H9 (cell line): ENCODE measurements at regions not wholly inside any gene's neighbourhood (a gene's known extent, or its start where the extent isn't known, plus 50 kb on each side); places are given as distances from the start of the nearest gene placed in this dataset.
"Not testable (repeated sequence)": the region's sequence is repeated elsewhere in the genome, so short reads cannot be mapped to it uniquely, and the experiment has no call there.

ENCODE experiments used
- DNase-seq: peaks from one replicate; pipeline ENCODE4 v3.0.0-alpha.2; 2017
- H2AFZ ChIP-seq: one replicate; pipeline ENCODE4 v1.6.1; 2013; ENCODE audit warnings: mild to moderate bottlenecking, low read length, control low read depth, moderate library complexity
- H2AK5ac ChIP-seq: 2 replicates; pipeline ENCODE4 v1.6.1; 2013; ENCODE audit warnings: low read length, control low read depth, mixed read lengths; ENCODE audit not compliant: insufficient read length
- H2BK120ac ChIP-seq: one replicate; pipeline ENCODE4 v1.6.1; 2013; ENCODE audit warnings: low read depth, mild to moderate bottlenecking, low read length, control low read depth, inconsistent platforms; ENCODE audit not compliant: poor library complexity, severe bottlenecking
- H2BK12ac ChIP-seq: 2 replicates; pipeline ENCODE4 v1.6.1; 2013; ENCODE audit warnings: low read length, control low read depth, mixed read lengths, low read depth; ENCODE audit not compliant: insufficient read length
- H2BK15ac ChIP-seq: 2 replicates; pipeline ENCODE4 v1.6.1; 2013; ENCODE audit warnings: low read depth, low read length, control low read depth
- H2BK20ac ChIP-seq: one replicate; pipeline ENCODE4 v1.6.1; 2013; ENCODE audit warnings: low read depth, mild to moderate bottlenecking, low read length, control low read depth, inconsistent platforms; ENCODE audit not compliant: poor library complexity, severe bottlenecking
- H2BK5ac ChIP-seq: 2 replicates; pipeline ENCODE4 v1.6.1; 2013; ENCODE audit warnings: low read length, control low read depth, mixed read lengths; ENCODE audit not compliant: insufficient read length
- H3K14ac ChIP-seq: 2 replicates; pipeline ENCODE4 v1.6.1; 2013; ENCODE audit warnings: low read length, control low read depth; ENCODE audit not compliant: insufficient read depth
- H3K18ac ChIP-seq: 2 replicates; pipeline ENCODE4 v1.6.1; 2013; ENCODE audit warnings: low read depth, mild to moderate bottlenecking, mixed read lengths, low read length, control low read depth; ENCODE audit not compliant: insufficient read length
- H3K23ac ChIP-seq: 2 replicates; pipeline ENCODE4 v1.6.1; 2013; ENCODE audit warnings: low read length, control low read depth, mixed read lengths, low read depth; ENCODE audit not compliant: insufficient read length
- H3K23me2 ChIP-seq: 2 replicates; pipeline ENCODE4 v1.6.1; 2013; ENCODE audit warnings: low read depth, mild to moderate bottlenecking, mixed read lengths, low read length, control low read depth; ENCODE audit not compliant: insufficient read length, poor library complexity, severe bottlenecking
- H3K27ac ChIP-seq: 2 replicates; pipeline ENCODE4 v1.5.1; 2013; ENCODE audit warnings: low read length, control low read depth, mixed read lengths, low read depth; ENCODE audit not compliant: insufficient read length
- H3K27me3 ChIP-seq: 2 replicates; pipeline ENCODE4 v1.6.1; 2013; ENCODE audit warnings: low read length, control low read depth, inconsistent platforms; ENCODE audit not compliant: insufficient read depth
- H3K4ac ChIP-seq: 2 replicates; pipeline ENCODE4 v1.6.1; 2013; ENCODE audit warnings: low read depth, mild to moderate bottlenecking, control low read depth, inconsistent platforms, low read length, moderate library complexity
- H3K4me1 ChIP-seq: 2 replicates; pipeline ENCODE4 v1.6.1; 2013; ENCODE audit warnings: low read length, control low read depth, inconsistent platforms; ENCODE audit not compliant: insufficient read depth
- H3K4me2 ChIP-seq: 2 replicates; pipeline ENCODE4 v1.6.1; 2013; ENCODE audit warnings: low read length, control low read depth, mixed read lengths; ENCODE audit not compliant: insufficient read length, insufficient read depth
- H3K56ac ChIP-seq: 2 replicates; pipeline ENCODE4 v1.6.1; 2013; ENCODE audit warnings: low read depth, mild to moderate bottlenecking, mixed read lengths, low read length, control low read depth; ENCODE audit not compliant: insufficient read length
- H3K79me1 ChIP-seq: 2 replicates; pipeline ENCODE4 v1.6.1; 2013; ENCODE audit warnings: low read depth, mild to moderate bottlenecking, moderate library complexity, low read length, control low read depth, inconsistent platforms; ENCODE audit not compliant: insufficient read depth, poor library complexity, severe bottlenecking
- H3K79me2 ChIP-seq: 2 replicates; pipeline ENCODE4 v1.6.1; 2013; ENCODE audit warnings: low read length, control low read depth, inconsistent platforms; ENCODE audit not compliant: insufficient read depth
- H3K9ac ChIP-seq: 2 replicates; pipeline ENCODE4 v1.6.1; 2013; ENCODE audit warnings: low read length, control low read depth, mixed read lengths; ENCODE audit not compliant: insufficient read length; ENCODE audit errors: extremely low read depth
- H3K9me3 ChIP-seq: one replicate; pipeline ENCODE4 v1.6.1; 2013; ENCODE audit warnings: low read depth, low read length, inconsistent platforms; ENCODE audit not compliant: control insufficient read depth
- H3T11ph ChIP-seq: one replicate; pipeline ENCODE4 v1.6.1; 2013; ENCODE audit warnings: mild to moderate bottlenecking, low read length, control low read depth, inconsistent platforms
- H4K20me1 ChIP-seq: one replicate; pipeline ENCODE4 v1.6.1; 2013; ENCODE audit not compliant: control insufficient read depth, insufficient read length, insufficient read depth
- H4K5ac ChIP-seq: 2 replicates; pipeline ENCODE4 v1.6.1; 2013; ENCODE audit warnings: low read depth, mild to moderate bottlenecking, mixed read lengths, low read length, control low read depth; ENCODE audit not compliant: insufficient read length
- H4K8ac ChIP-seq: replicated peaks from 2 replicates; pipeline ENCODE4 v1.6.1; 2013; ENCODE audit warnings: low read length, control low read depth, mixed read lengths, low read depth; ENCODE audit not compliant: insufficient read length
- H4K91ac ChIP-seq: 2 replicates; pipeline ENCODE4 v1.6.1; 2013; ENCODE audit warnings: low read depth, mild to moderate bottlenecking, moderate library complexity, mixed read lengths, low read length, control low read depth; ENCODE audit not compliant: insufficient read length
- H3K27ac Mint-ChIP-seq, 3 experiments: 2 replicates in 2 of 3; 3 replicates in 1 of 3; pipeline ENCODE4 v1.8.0; 2020 to 2021; ENCODE audit warnings: mixed read lengths in 3 of 3, mild to moderate bottlenecking in 1 of 3, moderate library complexity in 1 of 3
- H3K27me3 Mint-ChIP-seq: 2 replicates; pipeline ENCODE4 v1.8.0; 2021; ENCODE audit warnings: low read depth, mild to moderate bottlenecking, moderate library complexity, mixed read lengths
- H3K36me3 Mint-ChIP-seq, 3 experiments: 2 replicates in 2 of 3; 3 replicates in 1 of 3; pipeline ENCODE4 v1.8.0; 2020 to 2021; ENCODE audit warnings: low read depth in 3 of 3, mixed read lengths in 3 of 3; ENCODE audit not compliant: insufficient read depth in 1 of 3
- H3K4me1 Mint-ChIP-seq, 2 experiments: 2 replicates each; pipeline ENCODE4 v1.8.0; 2020; ENCODE audit warnings: mixed read lengths in 2 of 2
- H3K4me3 Mint-ChIP-seq, 2 experiments: 2 replicates in 1 of 2; 3 replicates in 1 of 2; pipeline ENCODE4 v1.8.0; 2020 to 2021; ENCODE audit warnings: mild to moderate bottlenecking in 2 of 2, mixed read lengths in 2 of 2, moderate library complexity in 1 of 2
- H3K9me3 Mint-ChIP-seq, 2 experiments: 2 replicates in 1 of 2; 3 replicates in 1 of 2; pipeline ENCODE4 v1.8.0; 2020; ENCODE audit warnings: mild to moderate bottlenecking in 2 of 2, mixed read lengths in 2 of 2, moderate library complexity in 1 of 2
- WGBS: extraction: QIAGEN DNeasy Blood & Tissue Kit; methylation state at CpG from one replicate; pipeline ENCODE4 v1.1.7; 2013; ENCODE audit warnings: missing lambda C conversion rate, low lambda C conversion rate, mixed read lengths; ENCODE audit not compliant: insufficient read length; ENCODE audit errors: extremely low coverage; 5-methylcytosine and 5-hydroxymethylcytosine counted together

- no CpG with 5 or more reads among the region's 4 CpGs for WGBS
- not testable (repeated sequence) for H3K4ac ChIP-seq, H3K27me3 ChIP-seq, H3K4me3 Mint-ChIP-seq, H3K4me1 Mint-ChIP-seq, H2BK12ac ChIP-seq, H4K20me1 ChIP-seq, H3T11ph ChIP-seq, H3K4me2 ChIP-seq, H2AK5ac ChIP-seq, H3K27ac ChIP-seq, H3K4me1 ChIP-seq, DNase-seq, H3K36me3 Mint-ChIP-seq, H3K27ac Mint-ChIP-seq, H2BK120ac ChIP-seq, H3K18ac ChIP-seq, H2AFZ ChIP-seq, H4K8ac ChIP-seq, H3K79me2 ChIP-seq, H3K9ac ChIP-seq, H4K91ac ChIP-seq, H4K5ac ChIP-seq, H3K56ac ChIP-seq, H3K23ac ChIP-seq, H3K9me3 Mint-ChIP-seq, H2BK5ac ChIP-seq, H2BK20ac ChIP-seq, H3K23me2 ChIP-seq, H3K9me3 ChIP-seq, H3K14ac ChIP-seq, H3K27me3 Mint-ChIP-seq, H3K79me1 ChIP-seq, H2BK15ac ChIP-seq
Observed at GRCh38 chr16:18119092-18119491, 217.4 kb downstream of the NPIPA8 start.

- not testable (repeated sequence) for H2AK5ac ChIP-seq, H4K20me1 ChIP-seq, H3K14ac ChIP-seq, H3K79me1 ChIP-seq, H3K27ac ChIP-seq, H3K4me2 ChIP-seq, H3K18ac ChIP-seq, H4K5ac ChIP-seq, H2BK12ac ChIP-seq, H2AFZ ChIP-seq, H3K4me3 Mint-ChIP-seq, H3K27ac Mint-ChIP-seq, DNase-seq, H3K79me2 ChIP-seq, H3K27me3 ChIP-seq, H4K8ac ChIP-seq, H3K9me3 Mint-ChIP-seq, H3K9me3 ChIP-seq, H3K4ac ChIP-seq, H2BK20ac ChIP-seq, H3K9ac ChIP-seq, H2BK120ac ChIP-seq, H4K91ac ChIP-seq, H3T11ph ChIP-seq, H3K23me2 ChIP-seq, H2BK15ac ChIP-seq, H2BK5ac ChIP-seq, H3K4me1 Mint-ChIP-seq, H3K27me3 Mint-ChIP-seq, H3K23ac ChIP-seq, H3K56ac ChIP-seq, H3K36me3 Mint-ChIP-seq, H3K4me1 ChIP-seq
- WGBS: no CpG with 5 or more reads among the region's 5 CpGs
Observed at GRCh38 chr16:18118684-18119083, 217.9 kb downstream of the NPIPA8 start.
